GM12864 (cell line): ENCODE measurements at regions not wholly inside any gene's neighbourhood (a gene's known extent, or its start where the extent isn't known, plus 50 kb on each side); places are given as distances from the start of the nearest gene placed in this dataset.

ENCODE experiments used
- DNase-seq: peaks from one replicate; pipeline ENCODE4 v3.0.0-alpha.2; 2011; ENCODE audit warnings: low read depth
- H3K4me3 ChIP-seq: 2 replicates; pipeline ENCODE4 v1.5.1; 2011; ENCODE audit warnings: mild to moderate bottlenecking, low read depth, low read length, control low read depth
- TF ChIP-seq, protein P1 (sequence below): IDR thresholded peaks from 2 replicates; pipeline ENCODE4 v1.5.1; 2011; ENCODE audit warnings: low read depth, mild to moderate bottlenecking, moderate library complexity, low read length, control low read depth, inconsistent platforms; ENCODE audit errors: missing control alignments

DNA sequence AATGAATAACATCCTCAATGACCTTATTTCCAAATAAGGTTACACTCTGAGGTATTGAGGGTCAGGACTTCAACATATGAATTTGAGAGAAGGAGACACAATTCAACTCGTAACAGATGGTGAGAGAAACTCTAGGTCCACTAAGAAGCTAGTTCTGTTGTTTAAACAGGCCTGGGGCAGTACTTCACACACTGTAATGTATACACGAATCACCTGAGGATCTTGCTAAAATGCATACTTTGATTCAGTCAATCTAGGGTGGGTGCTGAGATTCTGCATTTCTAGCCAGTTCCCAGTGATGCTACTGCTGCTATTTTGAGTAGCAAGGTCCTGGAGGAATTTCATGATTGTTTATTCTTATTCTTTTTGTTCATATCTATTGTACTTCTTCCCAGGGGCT, 186.8 kb downstream of the SATB1 start:
- DNase-seq = no peak
- no peak overlapping the region for H3K4me3 ChIP-seq
- TF ChIP-seq, protein P1, sequence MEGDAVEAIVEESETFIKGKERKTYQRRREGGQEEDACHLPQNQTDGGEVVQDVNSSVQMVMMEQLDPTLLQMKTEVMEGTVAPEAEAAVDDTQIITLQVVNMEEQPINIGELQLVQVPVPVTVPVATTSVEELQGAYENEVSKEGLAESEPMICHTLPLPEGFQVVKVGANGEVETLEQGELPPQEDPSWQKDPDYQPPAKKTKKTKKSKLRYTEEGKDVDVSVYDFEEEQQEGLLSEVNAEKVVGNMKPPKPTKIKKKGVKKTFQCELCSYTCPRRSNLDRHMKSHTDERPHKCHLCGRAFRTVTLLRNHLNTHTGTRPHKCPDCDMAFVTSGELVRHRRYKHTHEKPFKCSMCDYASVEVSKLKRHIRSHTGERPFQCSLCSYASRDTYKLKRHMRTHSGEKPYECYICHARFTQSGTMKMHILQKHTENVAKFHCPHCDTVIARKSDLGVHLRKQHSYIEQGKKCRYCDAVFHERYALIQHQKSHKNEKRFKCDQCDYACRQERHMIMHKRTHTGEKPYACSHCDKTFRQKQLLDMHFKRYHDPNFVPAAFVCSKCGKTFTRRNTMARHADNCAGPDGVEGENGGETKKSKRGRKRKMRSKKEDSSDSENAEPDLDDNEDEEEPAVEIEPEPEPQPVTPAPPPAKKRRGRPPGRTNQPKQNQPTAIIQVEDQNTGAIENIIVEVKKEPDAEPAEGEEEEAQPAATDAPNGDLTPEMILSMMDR = no peak

GRCh38 chr3:18237251-18238005, 187.7 kb downstream of the SATB1 start:
- no peak for DNase-seq
- TF ChIP-seq, protein P1 = no peak
- no peak overlapping the region for H3K4me3 ChIP-seq

DNA sequence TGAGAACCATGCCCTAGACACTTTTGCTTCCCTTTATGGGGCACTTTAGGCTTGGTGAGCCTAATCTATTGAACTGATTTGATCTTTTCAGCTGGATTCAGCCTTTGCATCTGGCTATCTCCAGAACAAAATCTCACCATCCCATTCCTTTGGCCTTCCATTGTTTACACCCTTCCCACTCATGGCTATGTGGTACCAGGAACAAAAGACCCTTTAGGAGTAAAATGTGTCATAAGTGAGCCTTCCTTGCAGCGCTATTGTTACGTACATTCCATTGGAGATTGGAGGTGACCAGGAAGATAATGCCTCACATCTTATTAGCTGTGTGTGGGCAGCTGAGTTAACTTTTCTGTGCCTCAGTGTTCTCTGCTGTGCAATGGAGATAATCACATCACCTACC, 188.4 kb downstream of the SATB1 start:
- TF ChIP-seq, protein P1 = no peak
- H3K4me3 ChIP-seq = no peak overlapping the region
- DNase-seq = no peak

DNA sequence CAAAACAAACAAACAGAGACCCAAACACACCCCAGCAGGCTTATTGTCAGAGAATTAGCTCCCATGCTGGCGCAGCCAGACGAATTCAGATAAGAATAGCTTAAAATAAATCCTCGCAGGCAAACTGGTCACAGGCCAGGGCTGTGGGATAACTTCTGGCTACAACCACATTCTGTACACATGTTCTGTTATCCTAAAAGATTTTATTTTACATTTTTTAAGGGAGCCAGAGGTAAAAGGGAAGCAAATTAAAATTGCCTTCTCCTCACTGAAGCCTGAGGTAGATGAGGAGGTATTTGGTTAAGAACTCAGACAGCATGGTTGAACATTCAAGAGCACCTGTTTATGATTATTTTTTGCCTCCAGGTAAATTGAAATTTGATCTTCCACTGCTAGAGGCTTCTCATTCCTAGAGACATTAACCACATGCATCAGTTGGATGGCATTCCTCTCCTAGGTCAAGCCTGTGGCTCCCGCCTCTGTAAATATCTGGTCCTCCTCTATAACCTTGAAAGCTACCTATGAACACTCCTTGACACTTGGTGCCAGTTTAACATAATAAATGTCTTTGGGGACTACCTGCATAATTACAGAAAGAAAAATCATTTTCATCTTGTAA, 190.3 kb downstream of the SATB1 start:
- DNase-seq = no peak
- H3K4me3 ChIP-seq = no peak overlapping the region
- TF ChIP-seq, protein P1 = no peak

GRCh38 chr3:18233987-18234716, 191.0 kb downstream of the SATB1 start:
- DNase-seq = no peak
- no peak overlapping the region for H3K4me3 ChIP-seq
- TF ChIP-seq, protein P1 = no peak

DNA sequence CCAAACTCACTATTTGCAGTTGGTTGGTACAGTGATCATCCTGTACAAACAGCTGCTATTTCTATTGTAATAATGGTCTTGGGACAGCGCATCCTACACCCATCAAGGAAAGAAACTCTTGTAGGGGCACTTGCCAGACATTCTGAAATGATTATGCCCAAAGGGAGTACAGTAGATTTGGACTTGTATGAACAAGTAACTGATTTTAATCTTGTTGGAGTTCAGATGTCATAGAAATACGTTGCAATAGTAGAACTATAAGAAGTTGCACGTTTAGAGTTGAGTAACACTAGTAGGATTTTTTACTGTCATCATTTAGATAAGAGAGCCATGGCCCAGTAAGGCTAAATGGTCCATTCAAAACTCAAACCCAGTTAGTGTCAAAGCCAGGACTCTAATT, 192.8 kb downstream of the SATB1 start:
- DNase-seq = no peak
- H3K4me3 ChIP-seq = no peak overlapping the region
- TF ChIP-seq, protein P1 = no peak
